K562 (cell line): ENCODE measurements at regions not wholly inside any gene's neighbourhood (a gene's known extent, or its start where the extent isn't known, plus 50 kb on each side); places are given as distances from the start of the nearest gene placed in this dataset.

ENCODE experiments used
- ATAC-seq: fragments of 200-7000 bp; cut with Tn5 transposase; 3 replicates; pipeline ENCODE4 v1.9.1; 2020; ENCODE audit warnings: moderate library complexity
- BruUV-seq: library from RNA; stranded (reverse); fragments of 400-500 nt; replicated peaks from 2 replicates; lab custom pipeline; 2021; lab: Mats Ljungman, UMichigan
- CTCF ChIA-PET: fragments of 300-600 bp; formaldehyde crosslinking; extraction: SDS; loops from one replicate; lab custom pipeline; 2021; ENCODE audit warnings: low intra/inter-chr PET ratio; lab: Yijun Ruan, JAX
- POLR2A ChIA-PET: fragments of 300-600, 350-650 bp; sonication (Branson Sonifier 250); formaldehyde crosslinking; extraction: SDS; loops from one replicate; lab custom pipeline; 2021; ENCODE audit warnings: antibody characterized with exemption, inconsistent platforms; lab: Yijun Ruan, JAX
- DNase-seq, 4 experiments: peaks; one replicate each; pipeline versions ENCODE4 v3.0.0 to v3.0.0-alpha.2; 2011 to 2018; ENCODE audit warnings: low spot score in 3 of 4, mixed read lengths in 3 of 4; ENCODE audit errors: extremely low read depth in 1 of 4
- FAIRE-seq: peaks from 2 replicates; lab custom pipeline; 2011; peaks lifted over from hg19 to GRCh38; lab: Jason Lieb, UNC
- H2AFZ ChIP-seq: 2 replicates; pipeline ENCODE4 v1.6.0; 2011; ENCODE audit warnings: low read depth, low read length, control low read depth, inconsistent platforms
- H3K27ac ChIP-seq: fragments of 200-600 bp; 3 replicates; pipeline ENCODE4 v1.8.0; 2011; ENCODE audit warnings: low read depth, mild to moderate bottlenecking, control low read depth, inconsistent platforms, low read length, moderate library complexity, mixed read lengths; ENCODE audit errors: extremely low read depth
- H3K27me3 ChIP-seq, 2 experiments: fragments of 300-600 bp in 1 of 2; 2 replicates in 1 of 2; 3 replicates in 1 of 2; pipeline versions ENCODE4 v1.6.0 to v1.8.0; 2011; ENCODE audit warnings: inconsistent platforms in 2 of 2, low read length in 2 of 2, mild to moderate bottlenecking in 1 of 2, mixed read lengths in 1 of 2, moderate library complexity in 1 of 2; ENCODE audit not compliant: control insufficient read depth in 2 of 2, insufficient read depth in 2 of 2
- H3K36me3 ChIP-seq: fragments of 300-600 bp; 3 replicates; pipeline ENCODE4 v1.8.0; 2011; ENCODE audit warnings: mild to moderate bottlenecking, low read length, inconsistent platforms; ENCODE audit not compliant: control insufficient read depth, insufficient read depth
- H3K4me1 ChIP-seq, 2 experiments: fragments of 200-600 bp in 1 of 2; replicated peaks in 1 of 2; 2 replicates in 1 of 2; 3 replicates in 1 of 2; pipeline versions ENCODE4 v1.5.1 to v1.8.0; 2011; ENCODE audit warnings: inconsistent platforms in 2 of 2, low read length in 2 of 2, mild to moderate bottlenecking in 1 of 2, mixed read lengths in 1 of 2, moderate library complexity in 1 of 2; ENCODE audit not compliant: control insufficient read depth in 2 of 2, insufficient read depth in 2 of 2
- H3K4me2 ChIP-seq: 2 replicates; pipeline ENCODE4 v1.6.1; 2011; ENCODE audit warnings: low read length, control low read depth, inconsistent platforms, mixed read lengths; ENCODE audit not compliant: insufficient read depth
- H3K4me3 ChIP-seq: fragments of 200-600 bp; sonication (generic), shearing (Covaris generic); 2 replicates; pipeline ENCODE4 v1.5.1; 2016; ENCODE audit warnings: control low read depth, inconsistent platforms
- H3K79me2 ChIP-seq: fragments of 200-600 bp; 3 replicates; pipeline ENCODE4 v1.8.0; 2011; ENCODE audit warnings: low read length, inconsistent platforms; ENCODE audit not compliant: control insufficient read depth, insufficient read depth
- H3K9ac ChIP-seq, 2 experiments: 2 replicates each; pipeline versions ENCODE4 v1.6.0 to v1.6.1; 2011; ENCODE audit warnings: low read depth in 2 of 2, low read length in 2 of 2, control low read depth in 1 of 2, inconsistent platforms in 1 of 2, mild to moderate bottlenecking in 1 of 2, mixed read lengths in 1 of 2; ENCODE audit not compliant: insufficient read depth in 1 of 2
- H3K9me1 ChIP-seq: one replicate; pipeline ENCODE4 v1.6.0; 2011; ENCODE audit warnings: inconsistent platforms, mild to moderate bottlenecking, low read length, moderate library complexity; ENCODE audit not compliant: control insufficient read depth, insufficient read depth
- H3K9me3 ChIP-seq: replicated peaks from 2 replicates; pipeline ENCODE4 v1.5.1; 2011; ENCODE audit warnings: low read depth, low read length, inconsistent platforms; ENCODE audit not compliant: control insufficient read depth, insufficient read depth
- H4K20me1 ChIP-seq: replicated peaks from 2 replicates; pipeline ENCODE4 v1.6.1; 2011; ENCODE audit warnings: low read length, inconsistent platforms, mixed read lengths; ENCODE audit not compliant: control insufficient read depth, insufficient read depth
- ATF2 ChIP-seq: sonication (generic); formaldehyde crosslinking; IDR thresholded peaks from 2 replicates; pipeline ENCODE4 v1.8.1; 2022; ENCODE audit warnings: missing genetic modification reagents
- EP400 ChIP-seq: fragments of 450-650 bp; IDR thresholded peaks from 2 replicates; pipeline ENCODE4 v1.6.1; 2017; ENCODE audit warnings: antibody characterized with exemption, mild to moderate bottlenecking, moderate library complexity
- FUS ChIP-seq: fragments of 200-400 bp; formaldehyde crosslinking; optimal IDR thresholded peaks from 2 replicates; pipeline ENCODE3; 2017; ENCODE audit warnings: low read depth, low read length
- HIVEP1 ChIP-seq: fragments of 250-450 bp; sonication (Bioruptor Pico); IDR thresholded peaks from 2 replicates; pipeline ENCODE4 v1.4.0; 2020; ENCODE audit warnings: mild to moderate bottlenecking
- L3MBTL2 ChIP-seq: fragments of 450-650 bp; IDR thresholded peaks from 2 replicates; pipeline ENCODE4 v1.6.1; 2016; ENCODE audit warnings: mild to moderate bottlenecking, moderate library complexity
- SREBF1 ChIP-seq: fragments of 150-350 bp; IDR thresholded peaks from 2 replicates; pipeline ENCODE4 v1.6.1; 2014; ENCODE audit warnings: antibody characterized with exemption, low read depth, low read length, borderline replicate concordance
- TRIM28 ChIP-seq: fragments of 450-650 bp; IDR thresholded peaks from 2 replicates; pipeline ENCODE4 v1.6.1; 2017
- UBTF ChIP-seq, 2 experiments: IDR thresholded peaks; 2 replicates each; pipeline ENCODE4 v1.6.1; 2012; ENCODE audit warnings: improper control_type of control experiment in 2 of 2, low read depth in 2 of 2, low read length in 2 of 2, borderline replicate concordance in 1 of 2
- ZBTB40 ChIP-seq, 2 experiments: fragments of 450-650 bp in 1 of 2; sonication (generic) in 1 of 2; formaldehyde crosslinking in 1 of 2; IDR thresholded peaks; 2 replicates each; pipeline versions ENCODE4 v1.7.1 to v1.9.0; 2016 to 2022; ENCODE audit warnings: inconsistent platforms in 1 of 2, mild to moderate bottlenecking in 1 of 2, missing genetic modification reagents in 1 of 2
- ZNF217 ChIP-seq: sonication (generic); formaldehyde crosslinking; IDR thresholded peaks from 2 replicates; pipeline ENCODE4 v1.8.0; 2022; ENCODE audit warnings: mild to moderate bottlenecking, missing genetic modification reagents
- ZNF3 ChIP-seq: fragments of 250-450 bp; sonication (Bioruptor Pico); IDR thresholded peaks from 2 replicates; pipeline ENCODE4 v1.5.0; 2021; ENCODE audit warnings: mild to moderate bottlenecking, moderate library complexity
- WGBS: fragments of 100-300 bp; shearing (Covaris generic); methylation state at CpG from one replicate; pipeline ENCODE4 v1.1.6; 2016; ENCODE audit warnings: low coverage, mixed read lengths; ENCODE audit not compliant: insufficient coverage; ENCODE audit errors: missing lambda C conversion rate; 5-methylcytosine and 5-hydroxymethylcytosine counted together
- in situ Hi-C: fragments of 300-500 bp; cut with MboI; formaldehyde crosslinking; loops from 4 replicates; pipeline ENCODE4 v1.15.0; 2018; ENCODE audit warnings: inconsistent platforms, mixed read lengths
- intact Hi-C: fragments of 100-400 bp; cut with micrococcal nuclease; formaldehyde crosslinking; loops from 2 replicates; pipeline ENCODE4 v1.14.2; 2022

- no peaks in the 10 kb centered on the region for H3K9me1 ChIP-seq
- POLR2A ChIA-PET, result no interaction called here
- no peak for TF ChIP-seq ZBTB40 (IDR thresholded peaks at IDR 0.05)
- no peak for TF ChIP-seq ZBTB40 (CRISPR knock-in tag; IDR thresholded peaks at IDR 0.05)
- no peak for TF ChIP-seq L3MBTL2
- TF ChIP-seq ZNF3 (CRISPR knock-in tag), result no peak
- TF ChIP-seq ATF2 (CRISPR knock-in tag), result no peak
- no peak for TF ChIP-seq UBTF (IDR thresholded peaks at IDR 0.05; ENCODE audit: borderline replicate concordance in 1 of 2, low read depth in 2 of 2, low read length in 2 of 2)
- no peak for TF ChIP-seq ZNF217 (CRISPR knock-in tag)
- no peak for TF ChIP-seq HIVEP1 (CRISPR knock-in tag)
- no peak for TF ChIP-seq SREBF1
- no peak for TF ChIP-seq EP400
- TF ChIP-seq FUS, result no peak
- TF ChIP-seq TRIM28, result no peak
Observed at GRCh38 chr6:80643881-80644280, 537.4 kb downstream of the BCKDHB start.

More at GRCh38 chr6:80643881-80644280, 537.4 kb downstream of the BCKDHB start:
- FAIRE-seq (no peak), DNase-seq (no peak), ATAC-seq (no peak)
- CTCF ChIA-PET, result no interaction called here
- Histone ChIP-seq H3K4me1 (no peaks in the 10 kb centered on the region), H3K79me2 (no peaks in the 10 kb centered on the region), H3K9me3 (0 out of 2 replicates have a peak, but pooled peaks cover 2% of the 10 kb centered on the region), H4K20me1 (no peaks in the 10 kb centered on the region), H3K4me2 (no peak overlapping the region), H3K4me3 (no peak overlapping the region), H3K9ac (no peak overlapping the region), H3K27ac (no peak overlapping the region), H2AFZ (no peak overlapping the region), H3K36me3 (no peaks in the 10 kb centered on the region), H3K27me3 (no peaks in the 10 kb centered on the region)
- whole genome bisulfite sequencing, result 0% methylated on average over 2 of the region's 2 CpGs
- BruUV-seq, result no TSS peak
- in situ Hi-C loops (no loop called here), intact Hi-C loops (no loop called here)
